HEK293 (cell line): ENCODE measurements at regions not wholly inside any gene's neighbourhood (a gene's known extent, or its start where the extent isn't known, plus 50 kb on each side); places are given as distances from the start of the nearest gene placed in this dataset.

Source experiments
- CTCF ChIP-seq: fragments of 450-650 bp; formaldehyde crosslinking; IDR thresholded peaks from 2 replicates; pipeline ENCODE4 v1.5.1; 2016; ENCODE audit warnings: missing biosample characterization, missing genetic modification characterization
- HOXA7 ChIP-seq: sonication (generic); formaldehyde crosslinking; IDR thresholded peaks from 2 replicates; pipeline ENCODE4 v1.8.1; 2022; ENCODE audit warnings: missing genetic modification reagents, borderline replicate concordance
- MYNN ChIP-seq: fragments of 450-650 bp; formaldehyde crosslinking; IDR thresholded peaks from 2 replicates; pipeline ENCODE4 v1.5.1; 2016; ENCODE audit warnings: missing biosample characterization, missing genetic modification characterization, borderline replicate concordance
- WT1 ChIP-seq: fragments of 450-650 bp; formaldehyde crosslinking; IDR thresholded peaks from 2 replicates; pipeline ENCODE4 v1.5.1; 2016; ENCODE audit warnings: missing biosample characterization, missing genetic modification characterization
- ZNF24 ChIP-seq: fragments of 450-650 bp; formaldehyde crosslinking; IDR thresholded peaks from 2 replicates; pipeline ENCODE4 v1.5.1; 2016; ENCODE audit warnings: missing biosample characterization, missing genetic modification characterization
- ZNF529 ChIP-seq: fragments of 450-650 bp; formaldehyde crosslinking; IDR thresholded peaks from 2 replicates; pipeline ENCODE4 v1.5.1; 2017; ENCODE audit warnings: missing genetic modification characterization, missing biosample characterization; ENCODE audit not compliant: insufficient replicate concordance
- ZNF624 ChIP-seq: fragments of 450-650 bp; formaldehyde crosslinking; IDR thresholded peaks from 2 replicates; pipeline ENCODE4 v1.5.1; 2017; ENCODE audit warnings: missing biosample characterization, missing genetic modification characterization
- ZNF830 ChIP-seq: fragments of 450-650 bp; IDR thresholded peaks from 2 replicates; pipeline ENCODE4 v1.5.0; 2018; ENCODE audit warnings: missing biosample characterization, missing genetic modification characterization, low read depth, mild to moderate bottlenecking, moderate library complexity
- TF ChIP-seq, protein P1 (sequence below): fragments of 450-650 bp; IDR thresholded peaks from 2 replicates; pipeline ENCODE4 v1.5.1; 2018; ENCODE audit warnings: missing biosample characterization, mild to moderate bottlenecking, missing genetic modification characterization

- TF ChIP-seq, protein P1, sequence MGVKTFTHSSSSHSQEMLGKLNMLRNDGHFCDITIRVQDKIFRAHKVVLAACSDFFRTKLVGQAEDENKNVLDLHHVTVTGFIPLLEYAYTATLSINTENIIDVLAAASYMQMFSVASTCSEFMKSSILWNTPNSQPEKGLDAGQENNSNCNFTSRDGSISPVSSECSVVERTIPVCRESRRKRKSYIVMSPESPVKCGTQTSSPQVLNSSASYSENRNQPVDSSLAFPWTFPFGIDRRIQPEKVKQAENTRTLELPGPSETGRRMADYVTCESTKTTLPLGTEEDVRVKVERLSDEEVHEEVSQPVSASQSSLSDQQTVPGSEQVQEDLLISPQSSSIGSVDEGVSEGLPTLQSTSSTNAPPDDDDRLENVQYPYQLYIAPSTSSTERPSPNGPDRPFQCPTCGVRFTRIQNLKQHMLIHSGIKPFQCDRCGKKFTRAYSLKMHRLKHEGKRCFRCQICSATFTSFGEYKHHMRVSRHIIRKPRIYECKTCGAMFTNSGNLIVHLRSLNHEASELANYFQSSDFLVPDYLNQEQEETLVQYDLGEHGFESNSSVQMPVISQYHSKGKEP: no peak
- no peak for TF ChIP-seq HOXA7 (CRISPR knock-in tag)
- no peak for TF ChIP-seq MYNN (tag by site-specific recombination)
- no peak for TF ChIP-seq CTCF (tag by site-specific recombination)
- no peak for TF ChIP-seq ZNF624 (tag by site-specific recombination)
- TF ChIP-seq ZNF830 (tag by site-specific recombination): no peak
- TF ChIP-seq ZNF529 (tag by site-specific recombination): no peak
- no peak for TF ChIP-seq WT1 (tag by site-specific recombination)
- TF ChIP-seq ZNF24: no peak
Observed at GRCh38 chr12:124665511-124665910, 98.1 kb upstream of the NCOR2 start.
